B cell (primary cell): ENCODE measurements at regions not wholly inside any gene's neighbourhood (a gene's known extent, or its start where the extent isn't known, plus 50 kb on each side); places are given as distances from the start of the nearest gene placed in this dataset.

Experiments used
- EZH2 ChIP-seq: IDR thresholded peaks from 2 replicates; pipeline ENCODE4 v1.6.1; 2012; ENCODE audit warnings: borderline replicate concordance, low read depth, mild to moderate bottlenecking, moderate library complexity, low read length; ENCODE audit not compliant: insufficient read depth, poor library complexity, severe bottlenecking
- TF ChIP-seq, protein P1 (sequence below): fragments of 200-600 bp; IDR thresholded peaks from one replicate; pipeline ENCODE4 v1.8.0; 2022; ENCODE audit warnings: antibody characterized with exemption, mild to moderate bottlenecking

DNA sequence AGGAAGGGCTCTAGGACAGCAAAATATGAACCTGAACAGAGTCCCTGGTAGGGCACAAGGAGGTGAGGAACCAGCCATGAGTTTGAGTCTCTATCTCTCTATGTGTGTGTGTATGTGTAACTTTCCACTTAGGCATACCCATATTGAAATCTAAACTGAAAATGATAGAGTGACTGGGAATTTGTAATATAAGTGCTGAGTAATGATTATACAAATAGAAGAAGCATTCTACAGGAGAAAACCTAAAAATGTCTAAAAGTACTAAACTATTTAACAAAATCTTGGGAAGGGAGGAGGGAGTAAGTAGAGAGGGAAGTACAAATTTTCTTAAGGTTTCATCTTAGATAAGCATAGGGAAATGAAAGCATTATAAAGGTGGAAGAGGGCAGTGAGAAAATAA, 97.1 kb upstream of the ZC3H12C start:
- TF ChIP-seq, protein P1, sequence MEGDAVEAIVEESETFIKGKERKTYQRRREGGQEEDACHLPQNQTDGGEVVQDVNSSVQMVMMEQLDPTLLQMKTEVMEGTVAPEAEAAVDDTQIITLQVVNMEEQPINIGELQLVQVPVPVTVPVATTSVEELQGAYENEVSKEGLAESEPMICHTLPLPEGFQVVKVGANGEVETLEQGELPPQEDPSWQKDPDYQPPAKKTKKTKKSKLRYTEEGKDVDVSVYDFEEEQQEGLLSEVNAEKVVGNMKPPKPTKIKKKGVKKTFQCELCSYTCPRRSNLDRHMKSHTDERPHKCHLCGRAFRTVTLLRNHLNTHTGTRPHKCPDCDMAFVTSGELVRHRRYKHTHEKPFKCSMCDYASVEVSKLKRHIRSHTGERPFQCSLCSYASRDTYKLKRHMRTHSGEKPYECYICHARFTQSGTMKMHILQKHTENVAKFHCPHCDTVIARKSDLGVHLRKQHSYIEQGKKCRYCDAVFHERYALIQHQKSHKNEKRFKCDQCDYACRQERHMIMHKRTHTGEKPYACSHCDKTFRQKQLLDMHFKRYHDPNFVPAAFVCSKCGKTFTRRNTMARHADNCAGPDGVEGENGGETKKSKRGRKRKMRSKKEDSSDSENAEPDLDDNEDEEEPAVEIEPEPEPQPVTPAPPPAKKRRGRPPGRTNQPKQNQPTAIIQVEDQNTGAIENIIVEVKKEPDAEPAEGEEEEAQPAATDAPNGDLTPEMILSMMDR: no peak
- TF ChIP-seq EZH2: no peak
